ENCODE measurements at regions not wholly inside any gene's neighbourhood (a gene's known extent, or its start where the extent isn't known, plus 50 kb on each side); places are given as distances from the start of the nearest gene placed in this dataset.

DNA sequence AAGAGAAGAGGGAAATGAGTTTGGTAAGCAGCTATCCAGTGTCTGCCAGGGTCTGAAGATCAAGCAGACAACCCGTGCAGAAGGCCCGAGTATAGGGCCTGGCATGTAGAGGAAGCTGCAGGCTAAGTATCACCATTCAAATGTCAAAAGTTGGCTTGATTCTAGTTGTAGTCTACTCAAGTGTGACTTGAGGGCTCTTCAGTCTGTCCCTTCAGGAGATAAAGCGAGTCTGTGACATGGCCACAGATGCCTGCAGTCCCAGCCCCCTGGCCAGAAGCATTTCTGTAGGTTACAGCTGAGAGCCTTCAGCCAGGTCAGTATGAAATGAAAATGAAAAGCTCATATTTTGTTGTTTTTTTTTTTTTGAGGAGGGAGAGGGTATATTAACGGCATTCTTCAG is 97.8 kb upstream of the EEPD1 start:
- Histone ChIP-seq H3K79me2 (ENCODE audit: control insufficient read depth, insufficient read depth, low read length) (no peaks in the 10 kb centered on the region), H3K36me3 (ENCODE audit: control insufficient read depth, insufficient read depth, low read length) (no peaks in the 10 kb centered on the region), H3K9me3 (replicated peaks; ENCODE audit: control insufficient read depth, insufficient read depth, low read depth, low read length) (no peaks in the 10 kb centered on the region), H3K9ac (ENCODE audit: insufficient read depth in 1 of 2, low read depth in 2 of 2, low read length in 2 of 2) (no peak overlapping the region), H3K9me1 (ENCODE audit: control insufficient read depth, insufficient read depth, low read length) (no peaks in the 10 kb centered on the region), H2AFZ (ENCODE audit: low read depth, low read length) (no peak overlapping the region), H3K4me1 (replicated peaks in 1 of 2; ENCODE audit: control insufficient read depth in 2 of 2, insufficient read depth in 2 of 2, low read length in 2 of 2) (no peaks in the 10 kb centered on the region), H3K4me3 (no peak overlapping the region), H3K27me3 (ENCODE audit: control insufficient read depth in 2 of 2, insufficient read depth in 2 of 2, low read length in 2 of 2) (peaks cover 5 to 30% of the 10 kb centered on the region in 2 experiments; a peak in 3 of 5 replicates), H3K27ac (ENCODE audit: extremely low read depth, low read depth, low read length) (no peak overlapping the region), H4K20me1 (replicated peaks; ENCODE audit: control insufficient read depth, insufficient read depth, low read length) (no peaks in the 10 kb centered on the region), H3K4me2 (ENCODE audit: insufficient read depth, low read length) (no peak overlapping the region)
- in situ Hi-C loops (cut with MboI): no loop called here
- ATAC-seq (no peak), FAIRE-seq (no peak), DNase-seq (ENCODE audit: extremely low read depth in 1 of 4, low spot score in 3 of 4) (no peak)
- ChIA-PET POLR2A (interaction anchor here (0.6 to 1.4 kb wide), 2 partner anchors 11 to 144 kb away, joined by 3 read pairs; no protein-coding TSS in a partner anchor), CTCF (ENCODE audit: low intra/inter-chr PET ratio) (no interaction called here)
- intact Hi-C loops (cut with micrococcal nuclease): no loop called here
- no TSS peak for BruUV-seq (replicated peaks)
- TF ChIP-seq, protein P1, sequence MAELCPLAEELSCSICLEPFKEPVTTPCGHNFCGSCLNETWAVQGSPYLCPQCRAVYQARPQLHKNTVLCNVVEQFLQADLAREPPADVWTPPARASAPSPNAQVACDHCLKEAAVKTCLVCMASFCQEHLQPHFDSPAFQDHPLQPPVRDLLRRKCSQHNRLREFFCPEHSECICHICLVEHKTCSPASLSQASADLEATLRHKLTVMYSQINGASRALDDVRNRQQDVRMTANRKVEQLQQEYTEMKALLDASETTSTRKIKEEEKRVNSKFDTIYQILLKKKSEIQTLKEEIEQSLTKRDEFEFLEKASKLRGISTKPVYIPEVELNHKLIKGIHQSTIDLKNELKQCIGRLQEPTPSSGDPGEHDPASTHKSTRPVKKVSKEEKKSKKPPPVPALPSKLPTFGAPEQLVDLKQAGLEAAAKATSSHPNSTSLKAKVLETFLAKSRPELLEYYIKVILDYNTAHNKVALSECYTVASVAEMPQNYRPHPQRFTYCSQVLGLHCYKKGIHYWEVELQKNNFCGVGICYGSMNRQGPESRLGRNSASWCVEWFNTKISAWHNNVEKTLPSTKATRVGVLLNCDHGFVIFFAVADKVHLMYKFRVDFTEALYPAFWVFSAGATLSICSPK (IDR thresholded peaks at IDR 0.05; ENCODE audit: borderline replicate concordance): no peak
- no peak for TF ChIP-seq RFX5 (IDR thresholded peaks at IDR 0.05; ENCODE audit: low read depth, low read length)
- no peak for TF ChIP-seq HDAC6 (IDR thresholded peaks at IDR 0.05; ENCODE audit: low read depth, low read length)
- TF ChIP-seq ZNF354B (CRISPR knock-in tag; IDR thresholded peaks at IDR 0.05): no peak
- TF ChIP-seq, protein P2, sequence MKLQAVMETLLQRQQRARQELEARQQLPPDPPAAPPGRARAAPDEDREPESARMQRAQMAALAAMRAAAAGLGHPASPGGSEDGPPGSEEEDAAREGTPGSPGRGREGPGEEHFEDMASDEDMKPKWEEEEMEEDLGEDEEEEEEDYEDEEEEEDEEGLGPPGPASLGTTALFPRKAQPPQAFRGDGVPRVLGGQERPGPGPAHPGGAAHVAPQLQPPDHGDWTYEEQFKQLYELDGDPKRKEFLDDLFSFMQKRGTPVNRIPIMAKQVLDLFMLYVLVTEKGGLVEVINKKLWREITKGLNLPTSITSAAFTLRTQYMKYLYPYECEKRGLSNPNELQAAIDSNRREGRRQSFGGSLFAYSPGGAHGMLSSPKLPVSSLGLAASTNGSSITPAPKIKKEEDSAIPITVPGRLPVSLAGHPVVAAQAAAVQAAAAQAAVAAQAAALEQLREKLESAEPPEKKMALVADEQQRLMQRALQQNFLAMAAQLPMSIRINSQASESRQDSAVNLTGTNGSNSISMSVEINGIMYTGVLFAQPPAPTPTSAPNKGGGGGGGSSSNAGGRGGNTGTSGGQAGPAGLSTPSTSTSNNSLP (IDR thresholded peaks at IDR 0.05; ENCODE audit: borderline replicate concordance, low read depth, low read length): no peak
- no peak for TF ChIP-seq ZNF507 (tag; conservative IDR thresholded peaks at IDR 0.05)
- TF ChIP-seq SOX6 (IDR thresholded peaks at IDR 0.05): no peak
- TF ChIP-seq TBP (optimal IDR thresholded peaks at IDR 0.05; ENCODE audit: low read depth, low read length): no peak
- TF ChIP-seq ETV1 (tag; conservative IDR thresholded peaks at IDR 0.05; ENCODE audit: low read depth): no peak
- TF ChIP-seq SMC3 (conservative IDR thresholded peaks at IDR 0.05; ENCODE audit: insufficient read depth, low read depth, low read length): no peak
- TF ChIP-seq MCM5 (IDR thresholded peaks at IDR 0.05; ENCODE audit: low read depth): no peak
- TF ChIP-seq, protein P3, sequence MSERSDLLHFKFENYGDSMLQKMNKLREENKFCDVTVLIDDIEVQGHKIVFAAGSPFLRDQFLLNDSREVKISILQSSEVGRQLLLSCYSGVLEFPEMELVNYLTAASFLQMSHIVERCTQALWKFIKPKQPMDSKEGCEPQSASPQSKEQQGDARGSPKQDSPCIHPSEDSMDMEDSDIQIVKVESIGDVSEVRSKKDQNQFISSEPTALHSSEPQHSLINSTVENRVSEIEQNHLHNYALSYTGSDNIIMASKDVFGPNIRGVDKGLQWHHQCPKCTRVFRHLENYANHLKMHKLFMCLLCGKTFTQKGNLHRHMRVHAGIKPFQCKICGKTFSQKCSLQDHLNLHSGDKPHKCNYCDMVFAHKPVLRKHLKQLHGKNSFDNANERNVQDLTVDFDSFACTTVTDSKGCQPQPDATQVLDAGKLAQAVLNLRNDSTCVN (CRISPR knock-in tag; IDR thresholded peaks at IDR 0.05): no peak
- no peak for TF ChIP-seq ZKSCAN1 (IDR thresholded peaks at IDR 0.05; ENCODE audit: low read depth, low read length)
- no peak for TF ChIP-seq BDP1 (IDR thresholded peaks at IDR 0.05; ENCODE audit: insufficient read depth, insufficient read length)
- no peak for TF ChIP-seq TBL1XR1 (IDR thresholded peaks at IDR 0.05; ENCODE audit: low read length in 2 of 2)
- WGBS (ENCODE audit: insufficient coverage, low coverage, missing lambda C conversion rate): 0% methylated on average over 4 of the region's 4 CpGs
